ENCODE measurements at regions not wholly inside any gene's neighbourhood (a gene's known extent, or its start where the extent isn't known, plus 50 kb on each side); places are given as distances from the start of the nearest gene placed in this dataset.

DNA sequence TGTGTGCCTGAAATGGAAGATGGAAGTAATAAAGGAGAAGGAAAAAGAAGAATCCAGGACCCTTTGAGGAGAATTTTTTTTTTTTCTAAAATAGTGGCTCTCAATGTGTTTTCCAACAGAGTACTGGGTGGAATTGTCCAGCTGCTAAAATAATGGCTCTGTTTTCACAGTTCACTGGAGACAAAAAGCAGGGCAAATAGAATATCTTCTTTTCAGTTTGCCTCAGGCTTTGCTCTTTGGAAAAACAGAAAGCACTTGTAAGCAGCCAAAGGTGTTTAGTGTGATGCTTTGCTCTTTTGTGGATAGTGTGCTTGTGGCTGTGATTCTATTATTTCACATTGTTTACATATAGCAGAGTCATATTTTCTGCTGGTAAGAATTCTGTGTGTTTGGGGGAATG is 77.4 kb upstream of the MROH9 start:
- TF ChIP-seq, protein P1, sequence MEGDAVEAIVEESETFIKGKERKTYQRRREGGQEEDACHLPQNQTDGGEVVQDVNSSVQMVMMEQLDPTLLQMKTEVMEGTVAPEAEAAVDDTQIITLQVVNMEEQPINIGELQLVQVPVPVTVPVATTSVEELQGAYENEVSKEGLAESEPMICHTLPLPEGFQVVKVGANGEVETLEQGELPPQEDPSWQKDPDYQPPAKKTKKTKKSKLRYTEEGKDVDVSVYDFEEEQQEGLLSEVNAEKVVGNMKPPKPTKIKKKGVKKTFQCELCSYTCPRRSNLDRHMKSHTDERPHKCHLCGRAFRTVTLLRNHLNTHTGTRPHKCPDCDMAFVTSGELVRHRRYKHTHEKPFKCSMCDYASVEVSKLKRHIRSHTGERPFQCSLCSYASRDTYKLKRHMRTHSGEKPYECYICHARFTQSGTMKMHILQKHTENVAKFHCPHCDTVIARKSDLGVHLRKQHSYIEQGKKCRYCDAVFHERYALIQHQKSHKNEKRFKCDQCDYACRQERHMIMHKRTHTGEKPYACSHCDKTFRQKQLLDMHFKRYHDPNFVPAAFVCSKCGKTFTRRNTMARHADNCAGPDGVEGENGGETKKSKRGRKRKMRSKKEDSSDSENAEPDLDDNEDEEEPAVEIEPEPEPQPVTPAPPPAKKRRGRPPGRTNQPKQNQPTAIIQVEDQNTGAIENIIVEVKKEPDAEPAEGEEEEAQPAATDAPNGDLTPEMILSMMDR (IDR thresholded peaks at IDR 0.05): no peak
- TF ChIP-seq EZH2 (IDR thresholded peaks at IDR 0.05): no peak
- no peak for TF ChIP-seq EZH2phosphoT487 (IDR thresholded peaks at IDR 0.05)
